Stimulated activated naive CD8-positive, alpha-beta T cell treated with anti-CD3 and anti-CD28 coated beads, Interleukin-15, Interleukin-2, amounts not matched to agents 100 U/mL and 50 U/mL, for 24 hours (primary cell): ENCODE measurements at regions not wholly inside any gene's neighbourhood (a gene's known extent, or its start where the extent isn't known, plus 50 kb on each side); places are given as distances from the start of the nearest gene placed in this dataset.

Experiments used
- ATAC-seq: fragments of 150-1000 bp; cut with Tn5 transposase; one replicate; pipeline ENCODE4 v1.10.0; 2021
- DNase-seq: peaks from one replicate; pipeline ENCODE4 v3.0.0; 2021

- no peak for DNase-seq
- no peak for ATAC-seq
Measured at GRCh38 chr4:162352580-162353107, 188.8 kb upstream of the FSTL5 start.

GRCh38 chr4:162350331-162350730 lies 186.5 kb upstream of the FSTL5 start:
- ATAC-seq (no peak), DNase-seq (no peak)

- DNase-seq: no peak
- no peak for ATAC-seq
Measured at GRCh38 chr4:162349395-162349794, 185.6 kb upstream of the FSTL5 start.

- ATAC-seq: no peak
- no peak for DNase-seq
Measured at GRCh38 chr4:162347842-162348213, 184.0 kb upstream of the FSTL5 start.

GRCh38 chr4:162347156-162347841 lies 183.5 kb upstream of the FSTL5 start:
- DNase-seq: no peak
- no peak for ATAC-seq

GRCh38 chr4:162343967-162344366 lies 180.2 kb upstream of the FSTL5 start:
- no peak for DNase-seq
- no peak for ATAC-seq

GRCh38 chr4:162341533-162341932 lies 177.7 kb upstream of the FSTL5 start:
- ATAC-seq (no peak), DNase-seq (no peak)

- no peak for DNase-seq
- ATAC-seq: no peak
Measured at GRCh38 chr4:162323919-162324318, 160.1 kb upstream of the FSTL5 start.

- no peak for ATAC-seq
- no peak for DNase-seq
Measured at GRCh38 chr4:162322054-162322453, 158.3 kb upstream of the FSTL5 start.

- no peak for DNase-seq
- no peak for ATAC-seq
Measured at GRCh38 chr4:162285753-162286152, 122.0 kb upstream of the FSTL5 start.

GRCh38 chr4:162282684-162283083 lies 118.9 kb upstream of the FSTL5 start:
- no peak for DNase-seq
- ATAC-seq: no peak

GRCh38 chr4:162274354-162274753 lies 110.6 kb upstream of the FSTL5 start:
- DNase-seq (no peak), ATAC-seq (no peak)

GRCh38 chr4:162272215-162272614 lies 108.4 kb upstream of the FSTL5 start:
- no peak for ATAC-seq

GRCh38 chr4:162268911-162269310 lies 105.1 kb upstream of the FSTL5 start:
- no peak for DNase-seq
- no peak for ATAC-seq

More at GRCh38 chr4:162272215-162272614, 108.4 kb upstream of the FSTL5 start:
- DNase-seq: no peak

GRCh38 chr4:162265802-162266201 lies 102.0 kb upstream of the FSTL5 start:
- ATAC-seq: no peak
- DNase-seq: no peak

GRCh38 chr4:162245051-162245450 lies 81.3 kb upstream of the FSTL5 start:
- ATAC-seq: no peak
- no peak for DNase-seq

- DNase-seq: no peak
- no peak for ATAC-seq
Measured at GRCh38 chr4:162241857-162242256, 78.1 kb upstream of the FSTL5 start.

- no peak for ATAC-seq
- DNase-seq: no peak
Measured at GRCh38 chr4:162239992-162240769, 76.4 kb upstream of the FSTL5 start.

GRCh38 chr4:162237676-162238075 lies 73.9 kb upstream of the FSTL5 start:
- ATAC-seq (no peak), DNase-seq (no peak)

- DNase-seq (no peak), ATAC-seq (no peak)
Measured at GRCh38 chr4:162234595-162234994, 70.8 kb upstream of the FSTL5 start.

GRCh38 chr4:162232349-162232748 lies 68.5 kb upstream of the FSTL5 start:
- ATAC-seq: no peak

GRCh38 chr4:162229670-162230069 lies 65.9 kb upstream of the FSTL5 start:
- ATAC-seq: no peak

More at GRCh38 chr4:162232349-162232748, 68.5 kb upstream of the FSTL5 start:
- no peak for DNase-seq

GRCh38 chr4:162221148-162221547 lies 57.3 kb upstream of the FSTL5 start:
- ATAC-seq (no peak), DNase-seq (no peak)

More at GRCh38 chr4:162229670-162230069, 65.9 kb upstream of the FSTL5 start:
- no peak for DNase-seq
